Breast epithelium (tissue), 3 donors: ENCODE measurements at regions not wholly inside any gene's neighbourhood (a gene's known extent, or its start where the extent isn't known, plus 50 kb on each side); places are given as distances from the start of the nearest gene placed in this dataset.

ENCODE experiments used
- CTCF ChIP-seq, 3 donors: fragments of 450-650 bp; IDR thresholded peaks; one replicate each; pipeline ENCODE4 v1.5.1; 2016 to 2017; ENCODE audit warnings: antibody characterized with exemption in 3 of 3, mild to moderate bottlenecking in 3 of 3, moderate library complexity in 3 of 3
- POLR2A ChIP-seq: fragments of 450-650 bp; IDR thresholded peaks from one replicate; pipeline ENCODE4 v1.6.1; 2016; ENCODE audit warnings: antibody characterized with exemption, mild to moderate bottlenecking, moderate library complexity
- POLR2AphosphoS5 ChIP-seq, 3 donors: sonication (generic); formaldehyde crosslinking; IDR thresholded peaks; one replicate each; pipeline ENCODE4 v1.6.1; 2017; ENCODE audit warnings: antibody characterized with exemption in 3 of 3

GRCh38 chrX:68978255-68978654, 149.4 kb downstream of the EFNB1 start:
- TF ChIP-seq POLR2AphosphoS5 (IDR thresholded peaks at IDR 0.05): no peak
- no peak for TF ChIP-seq CTCF (IDR thresholded peaks at IDR 0.05)
- TF ChIP-seq POLR2A: no peak
